GM23338 (cell line): ENCODE measurements at regions not wholly inside any gene's neighbourhood (a gene's known extent, or its start where the extent isn't known, plus 50 kb on each side); places are given as distances from the start of the nearest gene placed in this dataset.

ENCODE experiments used
- ATAC-seq: fragments of 200-7000 bp; cut with Tn5 transposase; 3 replicates; pipeline ENCODE4 v1.9.1; 2020
- DNase-seq: peaks from one replicate; pipeline ENCODE4 v3.0.0-alpha.2; 2015; ENCODE audit warnings: low spot score
- H2AFZ ChIP-seq: fragments of 200-600 bp; sonication (generic); 2 replicates; pipeline ENCODE4 v1.8.0; 2016; ENCODE audit warnings: antibody characterized with exemption, mild to moderate bottlenecking, moderate library complexity
- H3F3A ChIP-seq: fragments of 200-600 bp; sonication (generic); replicated peaks from 2 replicates; pipeline ENCODE4 v1.8.0; 2017; ENCODE audit warnings: antibody characterized with exemption, mixed run types, low read depth
- H3K27ac ChIP-seq: fragments of 200-600 bp; sonication (generic); 2 replicates; pipeline ENCODE4 v1.6.1; 2016; ENCODE audit warnings: low read depth
- H3K27me3 ChIP-seq: fragments of 200-600 bp; sonication (generic); 2 replicates; pipeline ENCODE4 v1.8.0; 2016; ENCODE audit warnings: mild to moderate bottlenecking, mixed run types, moderate library complexity; ENCODE audit not compliant: insufficient read depth
- H3K36me3 ChIP-seq: fragments of 200-600 bp; sonication (generic); 2 replicates; pipeline ENCODE4 v1.8.0; 2016; ENCODE audit warnings: mild to moderate bottlenecking; ENCODE audit not compliant: insufficient read depth
- H3K4me1 ChIP-seq: fragments of 200-600 bp; sonication (generic); 2 replicates; pipeline ENCODE4 v1.8.0; 2016; ENCODE audit warnings: mild to moderate bottlenecking, moderate library complexity; ENCODE audit not compliant: insufficient read depth
- H3K4me2 ChIP-seq: fragments of 200-600 bp; sonication (generic); 2 replicates; pipeline ENCODE4 v1.7.1; 2017; ENCODE audit warnings: mixed run types
- H3K4me3 ChIP-seq: fragments of 200-600 bp; sonication (generic); 2 replicates; pipeline ENCODE4 v1.6.1; 2016; ENCODE audit warnings: mixed run types
- H3K79me2 ChIP-seq: fragments of 200-600 bp; sonication (generic); replicated peaks from 2 replicates; pipeline ENCODE4 v1.8.0; 2017; ENCODE audit warnings: mild to moderate bottlenecking; ENCODE audit not compliant: insufficient read depth
- H3K9me2 ChIP-seq: fragments of 200-600 bp; sonication (generic); 2 replicates; pipeline ENCODE4 v1.8.0; 2017; ENCODE audit not compliant: insufficient read depth
- H4K20me1 ChIP-seq: fragments of 200-600 bp; sonication (generic); replicated peaks from 2 replicates; pipeline ENCODE4 v1.8.0; 2017; ENCODE audit warnings: mild to moderate bottlenecking; ENCODE audit not compliant: insufficient read depth
- H3K27ac Mint-ChIP-seq: 2 replicates; pipeline ENCODE4 v1.8.0; 2020; ENCODE audit warnings: inconsistent platforms, mild to moderate bottlenecking, moderate library complexity, mixed read lengths
- H3K27me3 Mint-ChIP-seq: 3 replicates; pipeline ENCODE4 v1.8.0; 2022; ENCODE audit warnings: low read depth, mild to moderate bottlenecking, moderate library complexity, mixed read lengths, inconsistent platforms; ENCODE audit not compliant: insufficient read depth, poor library complexity
- H3K36me3 Mint-ChIP-seq: 3 replicates; pipeline ENCODE4 v1.8.0; 2021; ENCODE audit warnings: low read depth, mild to moderate bottlenecking, inconsistent platforms, moderate library complexity, mixed read lengths
- H3K4me1 Mint-ChIP-seq: 3 replicates; pipeline ENCODE4 v1.8.0; 2020; ENCODE audit warnings: mild to moderate bottlenecking, inconsistent platforms, mixed read lengths
- H3K4me3 Mint-ChIP-seq: 3 replicates; pipeline ENCODE4 v1.8.0; 2021; ENCODE audit warnings: moderate library complexity, mild to moderate bottlenecking, inconsistent platforms, mixed read lengths
- H3K9me3 Mint-ChIP-seq: 3 replicates; pipeline ENCODE4 v1.8.0; 2020; ENCODE audit warnings: moderate library complexity, mild to moderate bottlenecking, inconsistent platforms, mixed read lengths
- CREB1 ChIP-seq: fragments of 250-450 bp; sonication (Bioruptor Pico); IDR thresholded peaks from 2 replicates; pipeline ENCODE4 v1.5.0; 2020; ENCODE audit warnings: low read depth, mild to moderate bottlenecking, moderate library complexity
- EZH2 ChIP-seq: fragments of 200-600 bp; sonication (generic); IDR thresholded peaks from one replicate; pipeline ENCODE4 v1.8.0; 2017; ENCODE audit warnings: antibody characterized with exemption, mild to moderate bottlenecking, low read depth; ENCODE audit not compliant: unreplicated experiment
- EZH2phosphoT487 ChIP-seq: fragments of 200-600 bp; sonication (generic); IDR thresholded peaks from one replicate; pipeline ENCODE4 v1.8.1; 2018; ENCODE audit warnings: antibody characterized with exemption; ENCODE audit not compliant: unreplicated experiment
- JUNB ChIP-seq: IDR thresholded peaks from one replicate; pipeline ENCODE4 v1.6.1; 2016; ENCODE audit warnings: antibody characterized with exemption; ENCODE audit not compliant: unreplicated experiment
- NANOG ChIP-seq: IDR thresholded peaks from 2 replicates; pipeline ENCODE4 v1.6.1; 2016; ENCODE audit warnings: antibody characterized with exemption, borderline replicate concordance
- POLR2AphosphoS5 ChIP-seq: IDR thresholded peaks from 2 replicates; pipeline ENCODE4 v1.6.1; 2016; ENCODE audit warnings: antibody characterized with exemption, low read depth
- STAT1 ChIP-seq: IDR thresholded peaks from one replicate; pipeline ENCODE4 v1.6.1; 2016; ENCODE audit warnings: antibody characterized with exemption; ENCODE audit not compliant: unreplicated experiment
- ZNF114 ChIP-seq: fragments of 250-450 bp; sonication (Bioruptor Pico); IDR thresholded peaks from 2 replicates; pipeline ENCODE4 v1.5.0; 2020; ENCODE audit warnings: mild to moderate bottlenecking, moderate library complexity
- ZNF331 ChIP-seq: fragments of 250-450 bp; sonication (Bioruptor Pico); IDR thresholded peaks from 2 replicates; pipeline ENCODE4 v1.5.0; 2020; ENCODE audit warnings: low read depth, mild to moderate bottlenecking, moderate library complexity
- TF ChIP-seq, protein P1 (sequence below): IDR thresholded peaks from 2 replicates; pipeline ENCODE4 v1.6.1; 2016; ENCODE audit warnings: antibody characterized with exemption
- TF ChIP-seq, protein P2 (sequence below), 2 experiments: fragments of 200-600 bp in 1 of 2; sonication (generic) in 1 of 2; conservative IDR thresholded peaks; 2 replicates each; pipeline versions ENCODE4 v1.5.1 to v1.6.1; 2016 to 2017; ENCODE audit warnings: antibody characterized with exemption in 2 of 2, low read depth in 2 of 2, mild to moderate bottlenecking in 2 of 2, moderate library complexity in 1 of 2
- TF ChIP-seq, protein P3 (sequence below): IDR thresholded peaks from one replicate; pipeline ENCODE4 v1.6.1; 2018; ENCODE audit warnings: antibody characterized with exemption; ENCODE audit not compliant: unreplicated experiment
- TF ChIP-seq, protein P4 (sequence below): fragments of 250-450 bp; sonication (Bioruptor Pico); IDR thresholded peaks from 2 replicates; pipeline ENCODE4 v1.5.0; 2020; ENCODE audit warnings: mild to moderate bottlenecking, moderate library complexity

DNA sequence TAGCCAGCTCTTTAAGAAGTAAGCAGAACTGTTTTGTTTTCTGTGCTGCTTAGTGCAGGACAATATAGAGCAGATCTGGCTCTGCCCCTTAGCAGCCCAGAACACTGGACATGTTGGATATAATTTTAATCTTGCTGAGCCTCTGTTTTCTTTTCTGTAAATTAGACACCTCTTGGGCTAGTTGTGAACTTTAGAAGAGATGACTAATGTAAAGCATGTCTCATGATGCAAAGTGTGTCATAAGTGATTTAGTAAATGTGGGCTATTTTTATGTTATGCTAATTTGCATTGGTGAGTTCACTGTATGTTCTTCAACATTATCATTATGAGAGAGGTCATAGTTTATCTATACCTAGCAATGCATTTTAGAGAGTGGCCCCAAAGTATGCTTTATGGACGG lies 156.1 kb upstream of the ADAMTSL1 start:
- H3K4me1 Mint-ChIP-seq, result no peaks in the 10 kb centered on the region
- peaks cover 19% of the 10 kb centered on the region; the same call in 2 of the 3 replicates for H3K36me3 Mint-ChIP-seq
- Histone ChIP-seq H3K9me2 (no peaks in the 10 kb centered on the region), H3K36me3 (no peaks in the 10 kb centered on the region), H3K27ac (no peak overlapping the region), H3K4me3 (no peak overlapping the region), H2AFZ (no peak overlapping the region), H3K4me2 (no peak overlapping the region), H4K20me1 (no peaks in the 10 kb centered on the region), H3K27me3 (no peaks in the 10 kb centered on the region), H3F3A (no peaks in the 10 kb centered on the region), H3K79me2 (no peaks in the 10 kb centered on the region), H3K4me1 (no peaks in the 10 kb centered on the region)
- no peak for DNase-seq
- H3K9me3 Mint-ChIP-seq, result peaks cover 30% of the 10 kb centered on the region
- ATAC-seq, result no peak
- H3K4me3 Mint-ChIP-seq, result no peak overlapping the region
- no peak overlapping the region for H3K27ac Mint-ChIP-seq
- H3K27me3 Mint-ChIP-seq, result peaks cover 2% of the 10 kb centered on the region
- TF ChIP-seq STAT1 (no peak), CREB1 (CRISPR knock-in tag) (no peak), ZNF331 (CRISPR knock-in tag) (no peak), ZNF114 (CRISPR knock-in tag) (no peak), EZH2 (no peak), POLR2AphosphoS5 (no peak), JUNB (no peak), NANOG (no peak), EZH2phosphoT487 (no peak)
- TF ChIP-seq, protein P1, sequence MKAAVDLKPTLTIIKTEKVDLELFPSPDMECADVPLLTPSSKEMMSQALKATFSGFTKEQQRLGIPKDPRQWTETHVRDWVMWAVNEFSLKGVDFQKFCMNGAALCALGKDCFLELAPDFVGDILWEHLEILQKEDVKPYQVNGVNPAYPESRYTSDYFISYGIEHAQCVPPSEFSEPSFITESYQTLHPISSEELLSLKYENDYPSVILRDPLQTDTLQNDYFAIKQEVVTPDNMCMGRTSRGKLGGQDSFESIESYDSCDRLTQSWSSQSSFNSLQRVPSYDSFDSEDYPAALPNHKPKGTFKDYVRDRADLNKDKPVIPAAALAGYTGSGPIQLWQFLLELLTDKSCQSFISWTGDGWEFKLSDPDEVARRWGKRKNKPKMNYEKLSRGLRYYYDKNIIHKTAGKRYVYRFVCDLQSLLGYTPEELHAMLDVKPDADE, result no peak
- TF ChIP-seq, protein P2, sequence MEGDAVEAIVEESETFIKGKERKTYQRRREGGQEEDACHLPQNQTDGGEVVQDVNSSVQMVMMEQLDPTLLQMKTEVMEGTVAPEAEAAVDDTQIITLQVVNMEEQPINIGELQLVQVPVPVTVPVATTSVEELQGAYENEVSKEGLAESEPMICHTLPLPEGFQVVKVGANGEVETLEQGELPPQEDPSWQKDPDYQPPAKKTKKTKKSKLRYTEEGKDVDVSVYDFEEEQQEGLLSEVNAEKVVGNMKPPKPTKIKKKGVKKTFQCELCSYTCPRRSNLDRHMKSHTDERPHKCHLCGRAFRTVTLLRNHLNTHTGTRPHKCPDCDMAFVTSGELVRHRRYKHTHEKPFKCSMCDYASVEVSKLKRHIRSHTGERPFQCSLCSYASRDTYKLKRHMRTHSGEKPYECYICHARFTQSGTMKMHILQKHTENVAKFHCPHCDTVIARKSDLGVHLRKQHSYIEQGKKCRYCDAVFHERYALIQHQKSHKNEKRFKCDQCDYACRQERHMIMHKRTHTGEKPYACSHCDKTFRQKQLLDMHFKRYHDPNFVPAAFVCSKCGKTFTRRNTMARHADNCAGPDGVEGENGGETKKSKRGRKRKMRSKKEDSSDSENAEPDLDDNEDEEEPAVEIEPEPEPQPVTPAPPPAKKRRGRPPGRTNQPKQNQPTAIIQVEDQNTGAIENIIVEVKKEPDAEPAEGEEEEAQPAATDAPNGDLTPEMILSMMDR (conservative IDR thresholded peaks at IDR 0.05; ENCODE audit: low read depth in 2 of 2), result no peak
- TF ChIP-seq, protein P3, sequence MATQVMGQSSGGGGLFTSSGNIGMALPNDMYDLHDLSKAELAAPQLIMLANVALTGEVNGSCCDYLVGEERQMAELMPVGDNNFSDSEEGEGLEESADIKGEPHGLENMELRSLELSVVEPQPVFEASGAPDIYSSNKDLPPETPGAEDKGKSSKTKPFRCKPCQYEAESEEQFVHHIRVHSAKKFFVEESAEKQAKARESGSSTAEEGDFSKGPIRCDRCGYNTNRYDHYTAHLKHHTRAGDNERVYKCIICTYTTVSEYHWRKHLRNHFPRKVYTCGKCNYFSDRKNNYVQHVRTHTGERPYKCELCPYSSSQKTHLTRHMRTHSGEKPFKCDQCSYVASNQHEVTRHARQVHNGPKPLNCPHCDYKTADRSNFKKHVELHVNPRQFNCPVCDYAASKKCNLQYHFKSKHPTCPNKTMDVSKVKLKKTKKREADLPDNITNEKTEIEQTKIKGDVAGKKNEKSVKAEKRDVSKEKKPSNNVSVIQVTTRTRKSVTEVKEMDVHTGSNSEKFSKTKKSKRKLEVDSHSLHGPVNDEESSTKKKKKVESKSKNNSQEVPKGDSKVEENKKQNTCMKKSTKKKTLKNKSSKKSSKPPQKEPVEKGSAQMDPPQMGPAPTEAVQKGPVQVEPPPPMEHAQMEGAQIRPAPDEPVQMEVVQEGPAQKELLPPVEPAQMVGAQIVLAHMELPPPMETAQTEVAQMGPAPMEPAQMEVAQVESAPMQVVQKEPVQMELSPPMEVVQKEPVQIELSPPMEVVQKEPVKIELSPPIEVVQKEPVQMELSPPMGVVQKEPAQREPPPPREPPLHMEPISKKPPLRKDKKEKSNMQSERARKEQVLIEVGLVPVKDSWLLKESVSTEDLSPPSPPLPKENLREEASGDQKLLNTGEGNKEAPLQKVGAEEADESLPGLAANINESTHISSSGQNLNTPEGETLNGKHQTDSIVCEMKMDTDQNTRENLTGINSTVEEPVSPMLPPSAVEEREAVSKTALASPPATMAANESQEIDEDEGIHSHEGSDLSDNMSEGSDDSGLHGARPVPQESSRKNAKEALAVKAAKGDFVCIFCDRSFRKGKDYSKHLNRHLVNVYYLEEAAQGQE, result no peak
- TF ChIP-seq, protein P4, sequence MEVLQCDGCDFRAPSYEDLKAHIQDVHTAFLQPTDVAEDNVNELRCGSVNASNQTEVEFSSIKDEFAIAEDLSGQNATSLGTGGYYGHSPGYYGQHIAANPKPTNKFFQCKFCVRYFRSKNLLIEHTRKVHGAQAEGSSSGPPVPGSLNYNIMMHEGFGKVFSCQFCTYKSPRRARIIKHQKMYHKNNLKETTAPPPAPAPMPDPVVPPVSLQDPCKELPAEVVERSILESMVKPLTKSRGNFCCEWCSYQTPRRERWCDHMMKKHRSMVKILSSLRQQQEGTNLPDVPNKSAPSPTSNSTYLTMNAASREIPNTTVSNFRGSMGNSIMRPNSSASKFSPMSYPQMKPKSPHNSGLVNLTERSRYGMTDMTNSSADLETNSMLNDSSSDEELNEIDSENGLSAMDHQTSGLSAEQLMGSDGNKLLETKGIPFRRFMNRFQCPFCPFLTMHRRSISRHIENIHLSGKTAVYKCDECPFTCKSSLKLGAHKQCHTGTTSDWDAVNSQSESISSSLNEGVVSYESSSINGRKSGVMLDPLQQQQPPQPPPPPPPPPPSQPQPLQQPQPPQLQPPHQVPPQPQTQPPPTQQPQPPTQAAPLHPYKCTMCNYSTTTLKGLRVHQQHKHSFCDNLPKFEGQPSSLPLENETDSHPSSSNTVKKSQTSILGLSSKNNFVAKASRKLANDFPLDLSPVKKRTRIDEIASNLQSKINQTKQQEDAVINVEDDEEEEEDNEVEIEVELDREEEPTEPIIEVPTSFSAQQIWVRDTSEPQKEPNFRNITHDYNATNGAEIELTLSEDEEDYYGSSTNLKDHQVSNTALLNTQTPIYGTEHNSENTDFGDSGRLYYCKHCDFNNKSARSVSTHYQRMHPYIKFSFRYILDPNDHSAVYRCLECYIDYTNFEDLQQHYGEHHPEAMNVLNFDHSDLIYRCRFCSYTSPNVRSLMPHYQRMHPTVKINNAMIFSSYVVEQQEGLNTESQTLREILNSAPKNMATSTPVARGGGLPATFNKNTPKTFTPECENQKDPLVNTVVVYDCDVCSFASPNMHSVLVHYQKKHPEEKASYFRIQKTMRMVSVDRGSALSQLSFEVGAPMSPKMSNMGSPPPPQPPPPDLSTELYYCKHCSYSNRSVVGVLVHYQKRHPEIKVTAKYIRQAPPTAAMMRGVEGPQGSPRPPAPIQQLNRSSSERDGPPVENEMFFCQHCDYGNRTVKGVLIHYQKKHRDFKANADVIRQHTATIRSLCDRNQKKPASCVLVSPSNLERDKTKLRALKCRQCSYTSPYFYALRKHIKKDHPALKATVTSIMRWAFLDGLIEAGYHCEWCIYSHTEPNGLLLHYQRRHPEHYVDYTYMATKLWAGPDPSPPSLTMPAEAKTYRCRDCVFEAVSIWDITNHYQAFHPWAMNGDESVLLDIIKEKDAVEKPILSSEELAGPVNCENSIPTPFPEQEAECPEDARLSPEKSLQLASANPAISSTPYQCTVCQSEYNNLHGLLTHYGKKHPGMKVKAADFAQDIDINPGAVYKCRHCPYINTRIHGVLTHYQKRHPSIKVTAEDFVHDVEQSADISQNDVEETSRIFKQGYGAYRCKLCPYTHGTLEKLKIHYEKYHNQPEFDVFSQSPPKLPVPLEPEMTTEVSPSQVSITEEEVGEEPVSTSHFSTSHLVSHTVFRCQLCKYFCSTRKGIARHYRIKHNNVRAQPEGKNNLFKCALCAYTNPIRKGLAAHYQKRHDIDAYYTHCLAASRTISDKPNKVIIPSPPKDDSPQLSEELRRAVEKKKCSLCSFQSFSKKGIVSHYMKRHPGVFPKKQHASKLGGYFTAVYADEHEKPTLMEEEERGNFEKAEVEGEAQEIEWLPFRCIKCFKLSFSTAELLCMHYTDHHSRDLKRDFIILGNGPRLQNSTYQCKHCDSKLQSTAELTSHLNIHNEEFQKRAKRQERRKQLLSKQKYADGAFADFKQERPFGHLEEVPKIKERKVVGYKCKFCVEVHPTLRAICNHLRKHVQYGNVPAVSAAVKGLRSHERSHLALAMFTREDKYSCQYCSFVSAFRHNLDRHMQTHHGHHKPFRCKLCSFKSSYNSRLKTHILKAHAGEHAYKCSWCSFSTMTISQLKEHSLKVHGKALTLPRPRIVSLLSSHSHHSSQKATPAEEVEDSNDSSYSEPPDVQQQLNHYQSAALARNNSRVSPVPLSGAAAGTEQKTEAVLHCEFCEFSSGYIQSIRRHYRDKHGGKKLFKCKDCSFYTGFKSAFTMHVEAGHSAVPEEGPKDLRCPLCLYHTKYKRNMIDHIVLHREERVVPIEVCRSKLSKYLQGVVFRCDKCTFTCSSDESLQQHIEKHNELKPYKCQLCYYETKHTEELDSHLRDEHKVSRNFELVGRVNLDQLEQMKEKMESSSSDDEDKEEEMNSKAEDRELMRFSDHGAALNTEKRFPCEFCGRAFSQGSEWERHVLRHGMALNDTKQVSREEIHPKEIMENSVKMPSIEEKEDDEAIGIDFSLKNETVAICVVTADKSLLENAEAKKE (CRISPR knock-in tag), result no peak
